Fibroblast of lung (primary cell): ENCODE measurements at regions not wholly inside any gene's neighbourhood (a gene's known extent, or its start where the extent isn't known, plus 50 kb on each side); places are given as distances from the start of the nearest gene placed in this dataset.

Experiments
- EZH2 ChIP-seq: IDR thresholded peaks from 2 replicates; pipeline ENCODE4 v1.5.1; 2012; ENCODE audit warnings: low read length, control low read depth, mild to moderate bottlenecking; ENCODE audit errors: missing control alignments
- TF ChIP-seq, protein P1 (sequence below), 2 donors: IDR thresholded peaks in 1 of 2; conservative IDR thresholded peaks in 1 of 2; 1 replicate in 1 of 2; 2 replicates in 1 of 2; pipeline ENCODE4 v1.5.1; 2011 to 2012; ENCODE audit warnings: low read length in 2 of 2, control low read depth in 1 of 2, inconsistent platforms in 1 of 2, low read depth in 1 of 2, mild to moderate bottlenecking in 1 of 2

DNA sequence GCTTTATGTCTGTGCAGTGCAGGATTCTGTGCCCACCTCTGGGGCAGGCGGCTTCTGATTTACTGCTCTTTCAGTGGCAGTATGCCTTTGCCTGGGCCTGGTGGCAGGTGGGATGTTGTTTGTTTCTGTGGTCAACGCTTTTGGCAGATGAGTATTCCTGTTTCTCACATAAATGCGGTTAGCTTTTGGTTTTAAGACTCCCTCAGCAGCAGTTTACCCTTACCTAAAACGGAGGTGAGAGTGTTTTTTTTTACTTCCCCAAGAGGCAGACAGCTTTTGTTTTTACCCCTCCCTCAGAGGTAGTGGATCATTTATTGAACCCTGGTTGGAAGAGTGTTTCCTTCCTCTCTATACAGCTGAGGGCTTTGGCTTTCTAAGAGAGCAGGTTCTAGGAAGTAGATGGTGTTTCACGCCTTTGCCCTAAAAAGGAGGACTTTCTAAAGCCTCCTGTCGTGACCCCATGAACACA lies 134.1 kb upstream of the PLSCR5 start:
- TF ChIP-seq, protein P1, sequence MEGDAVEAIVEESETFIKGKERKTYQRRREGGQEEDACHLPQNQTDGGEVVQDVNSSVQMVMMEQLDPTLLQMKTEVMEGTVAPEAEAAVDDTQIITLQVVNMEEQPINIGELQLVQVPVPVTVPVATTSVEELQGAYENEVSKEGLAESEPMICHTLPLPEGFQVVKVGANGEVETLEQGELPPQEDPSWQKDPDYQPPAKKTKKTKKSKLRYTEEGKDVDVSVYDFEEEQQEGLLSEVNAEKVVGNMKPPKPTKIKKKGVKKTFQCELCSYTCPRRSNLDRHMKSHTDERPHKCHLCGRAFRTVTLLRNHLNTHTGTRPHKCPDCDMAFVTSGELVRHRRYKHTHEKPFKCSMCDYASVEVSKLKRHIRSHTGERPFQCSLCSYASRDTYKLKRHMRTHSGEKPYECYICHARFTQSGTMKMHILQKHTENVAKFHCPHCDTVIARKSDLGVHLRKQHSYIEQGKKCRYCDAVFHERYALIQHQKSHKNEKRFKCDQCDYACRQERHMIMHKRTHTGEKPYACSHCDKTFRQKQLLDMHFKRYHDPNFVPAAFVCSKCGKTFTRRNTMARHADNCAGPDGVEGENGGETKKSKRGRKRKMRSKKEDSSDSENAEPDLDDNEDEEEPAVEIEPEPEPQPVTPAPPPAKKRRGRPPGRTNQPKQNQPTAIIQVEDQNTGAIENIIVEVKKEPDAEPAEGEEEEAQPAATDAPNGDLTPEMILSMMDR (conservative IDR thresholded peaks at IDR 0.05 in 1 of 2, IDR thresholded peaks at IDR 0.05 in 1 of 2; ENCODE audit: low read depth in 1 of 2, low read length in 2 of 2) = no peak
- no peak for TF ChIP-seq EZH2
